Stimulated activated CD8-positive, alpha-beta memory T cell treated with anti-CD3 and anti-CD28 coated beads, Interleukin-7, amount 100 ng/mL, for 1 hour (primary cell): ENCODE measurements at regions not wholly inside any gene's neighbourhood (a gene's known extent, or its start where the extent isn't known, plus 50 kb on each side); places are given as distances from the start of the nearest gene placed in this dataset.
"Not testable (repeated sequence)": the region's sequence is repeated elsewhere in the genome, so short reads cannot be mapped to it uniquely, and the experiment has no call there.

ENCODE experiments used
- DNase-seq, 2 donors: peaks; one replicate each; pipeline ENCODE4 v3.0.0-alpha.2; 2020; ENCODE audit warnings: low read depth in 2 of 2

GRCh38 chr5:142405814-142406395 lies 81.1 kb upstream of the SPRY4 start:
- no peak for DNase-seq

DNA sequence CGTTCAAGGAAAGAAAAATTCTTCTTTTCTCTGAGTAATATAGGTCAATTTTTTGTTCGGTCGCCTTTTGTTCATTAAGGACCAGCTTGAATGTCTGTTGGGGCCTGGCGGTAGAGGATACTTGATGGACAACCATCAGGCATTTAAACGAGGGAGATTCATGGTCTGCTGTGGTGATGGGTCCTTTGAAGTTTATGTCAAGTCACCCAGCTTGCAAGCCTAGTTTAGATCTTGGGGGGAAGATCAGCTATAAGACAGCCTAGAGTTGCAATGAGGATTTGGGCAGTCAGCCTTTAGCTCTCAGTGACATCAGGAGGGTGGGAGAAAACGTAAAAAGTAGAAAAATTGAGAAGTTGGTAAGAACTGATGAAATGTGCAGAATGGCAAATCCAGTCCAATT lies 80.2 kb upstream of the SPRY4 start:
- DNase-seq = no peak

GRCh38 chr5:142404046-142404477 lies 79.2 kb upstream of the SPRY4 start:
- DNase-seq = no peak

GRCh38 chr5:142403583-142403982 lies 78.8 kb upstream of the SPRY4 start:
- no peak for DNase-seq

GRCh38 chr5:142402752-142403318 lies 78.0 kb upstream of the SPRY4 start:
- no peak for DNase-seq

DNA sequence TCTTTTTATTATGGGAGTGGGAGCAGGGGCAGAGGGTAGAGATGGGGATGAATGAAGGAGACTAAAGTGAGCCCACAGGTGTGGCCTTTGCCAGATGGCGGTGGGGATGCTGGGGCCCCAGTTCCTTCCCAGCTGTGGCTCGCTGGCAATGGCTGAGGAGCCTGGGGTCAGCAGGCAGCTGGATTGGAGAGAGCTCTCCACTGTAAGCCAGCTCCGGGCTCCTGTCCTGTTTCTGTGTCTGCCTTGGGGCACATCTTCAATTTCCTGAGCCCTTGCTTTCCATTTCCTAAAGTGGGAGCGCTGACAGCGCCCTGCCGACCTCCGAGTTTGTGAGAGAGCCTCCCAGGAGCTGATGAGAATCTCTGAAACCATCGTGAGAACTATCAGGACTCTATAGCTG lies 75.6 kb upstream of the SPRY4 start:
- DNase-seq = no peak

DNA sequence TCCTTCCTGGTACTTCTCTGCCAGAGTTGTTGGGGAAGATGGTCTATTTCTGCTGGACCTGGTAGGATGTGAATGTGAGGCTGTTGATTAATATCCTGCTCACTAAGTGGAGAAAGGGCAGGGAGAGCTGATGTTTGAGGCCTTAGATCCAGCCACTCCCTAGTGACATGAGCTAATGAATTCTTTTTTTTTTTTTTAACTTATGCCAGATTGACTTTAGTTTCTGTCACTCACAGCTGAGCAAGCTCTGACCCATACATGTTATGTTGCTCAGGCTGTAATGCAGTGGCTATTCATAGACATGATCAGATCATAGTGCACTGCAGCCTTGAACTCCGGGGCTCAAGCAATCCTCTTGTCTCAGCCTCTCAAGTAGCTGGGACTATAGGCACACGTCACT lies 75.1 kb upstream of the SPRY4 start:
- DNase-seq = no peak

GRCh38 chr5:142398730-142399055 lies 73.9 kb upstream of the SPRY4 start:
- no peak for DNase-seq

- not testable (repeated sequence) for DNase-seq
Measured at GRCh38 chr5:142398011-142398729, 73.3 kb upstream of the SPRY4 start.

GRCh38 chr5:142397178-142397577 lies 72.4 kb upstream of the SPRY4 start:
- DNase-seq = no peak

- no peak for DNase-seq
Measured at GRCh38 chr5:142396436-142397038, 71.7 kb upstream of the SPRY4 start.

- no peak for DNase-seq
Measured at GRCh38 chr5:142395334-142395733, 70.5 kb upstream of the SPRY4 start.

- no peak for DNase-seq
Measured at GRCh38 chr5:142391058-142391845, 66.4 kb upstream of the SPRY4 start.

DNA sequence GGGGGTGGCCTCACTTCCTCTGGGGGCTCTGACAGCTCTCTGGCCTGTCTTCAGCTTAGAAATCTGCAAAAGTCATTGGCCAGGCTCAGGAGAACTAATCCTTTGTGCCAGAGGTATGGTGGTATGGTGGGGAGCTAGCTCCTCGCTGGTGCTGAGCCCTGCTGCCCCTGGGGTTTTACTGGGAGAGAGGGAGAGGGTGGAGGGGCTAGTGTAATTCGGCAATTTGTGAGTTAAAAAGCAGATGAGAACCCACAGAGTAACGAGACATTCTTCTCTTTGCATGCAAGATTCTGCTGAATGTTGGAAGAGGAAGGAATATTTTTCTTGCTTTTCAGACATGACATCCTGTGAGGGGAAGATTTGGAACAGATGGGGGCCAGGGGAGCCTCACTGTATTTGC lies 65.5 kb upstream of the SPRY4 start:
- no peak for DNase-seq

GRCh38 chr5:142388696-142389095 lies 63.9 kb upstream of the SPRY4 start:
- DNase-seq = no peak

GRCh38 chr5:142387024-142387682 lies 62.3 kb upstream of the SPRY4 start:
- DNase-seq = no peak

DNA sequence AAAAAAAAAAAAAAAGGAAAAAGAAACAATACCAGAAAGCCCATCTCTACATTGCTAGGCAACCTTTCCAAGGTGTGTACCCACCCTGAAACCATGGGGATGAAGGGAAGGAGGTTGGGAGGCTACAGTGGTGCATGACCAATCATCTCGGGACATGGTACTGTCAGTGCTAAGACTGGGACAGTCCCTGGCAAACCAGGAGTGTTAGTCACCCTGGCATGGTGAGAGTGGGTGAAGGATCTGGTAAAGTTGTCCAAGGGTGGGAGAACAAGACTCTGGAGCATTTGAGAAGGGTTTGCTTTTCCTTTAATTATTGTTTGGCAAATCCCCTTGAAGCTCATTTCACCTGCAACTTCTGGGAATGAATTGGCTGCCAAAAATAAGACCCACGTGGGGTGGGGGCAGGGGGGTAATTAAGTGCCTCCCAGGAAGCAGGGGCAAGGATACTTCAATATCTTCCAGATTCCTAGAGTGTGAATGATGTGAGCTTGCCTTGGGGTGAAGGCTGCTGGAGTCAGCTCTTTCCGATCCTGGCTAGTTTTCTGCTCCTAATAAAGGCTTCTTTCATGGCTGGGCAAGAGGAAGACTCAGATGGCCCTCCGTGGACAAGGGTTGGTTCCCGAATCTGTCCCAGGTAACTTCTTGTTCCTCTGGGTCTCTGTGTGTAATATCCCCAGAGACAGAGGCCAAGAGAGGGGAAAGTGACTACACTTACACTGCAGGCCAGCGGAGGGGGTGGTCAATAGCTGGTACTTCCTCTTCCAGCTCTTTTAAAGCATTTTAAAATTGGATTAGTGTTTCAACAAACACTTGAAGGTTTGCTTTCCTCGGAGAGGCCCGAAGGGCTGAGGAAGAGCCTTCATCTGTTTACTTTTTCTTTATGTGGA lies 61.6 kb upstream of the SPRY4 start:
- DNase-seq = no peak

DNA sequence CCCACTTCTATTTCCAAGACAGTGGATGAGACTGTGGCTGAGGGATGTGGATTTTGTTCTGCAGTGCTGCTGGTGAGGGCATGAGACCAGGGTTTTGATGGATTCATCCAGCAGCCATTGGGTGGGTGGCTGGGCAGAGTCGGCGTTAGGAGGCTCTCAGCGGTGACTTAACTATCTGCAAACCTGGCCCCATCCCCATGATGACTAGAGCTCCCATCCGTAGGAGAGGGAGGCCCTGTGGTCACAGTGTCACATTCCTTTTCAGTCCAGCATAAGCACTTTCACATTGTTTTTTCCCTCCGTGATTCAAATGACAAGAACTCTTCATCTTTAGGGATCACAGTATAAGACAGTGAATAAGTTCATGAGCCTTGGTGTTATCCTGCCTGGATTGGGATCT lies 60.4 kb upstream of the SPRY4 start:
- no peak for DNase-seq

- DNase-seq = no peak
Measured at GRCh38 chr5:142384014-142384413, 59.2 kb upstream of the SPRY4 start.

DNA sequence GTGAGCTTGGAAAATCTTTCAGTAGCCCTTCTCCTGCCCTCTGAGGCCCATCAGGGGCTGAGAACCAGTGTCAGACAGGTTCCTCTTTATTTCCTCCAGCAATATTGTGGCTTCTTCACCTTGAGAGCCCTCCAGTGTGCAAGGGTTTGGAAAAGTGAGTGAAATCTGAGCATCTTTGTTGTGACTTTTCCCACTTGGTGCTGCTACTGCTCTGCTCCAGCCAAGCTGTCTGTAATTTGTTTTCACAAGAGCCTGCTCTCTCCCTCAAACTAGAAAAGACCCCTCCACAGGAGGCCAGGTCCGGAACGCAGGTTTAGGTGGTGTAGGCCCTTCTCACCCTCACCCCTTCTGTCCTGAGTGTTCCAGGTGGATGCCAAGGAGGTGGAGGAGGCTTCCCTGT lies 57.4 kb upstream of the SPRY4 start:
- no peak for DNase-seq
